Activated CD4-positive, alpha-beta T cell treated with anti-CD3 and anti-CD28 coated beads, Interleukin-2, amount 50 U/mL, for 16 hours (primary cell): ENCODE measurements at regions not wholly inside any gene's neighbourhood (a gene's known extent, or its start where the extent isn't known, plus 50 kb on each side); places are given as distances from the start of the nearest gene placed in this dataset.
"Not testable (repeated sequence)": the region's sequence is repeated elsewhere in the genome, so short reads cannot be mapped to it uniquely, and the experiment has no call there.

Experiments
- DNase-seq: peaks from one replicate; pipeline ENCODE4 v3.0.0-alpha.2; 2020

GRCh38 chr1:82152356-82153271 lies 351.9 kb downstream of the ADGRL2 start:
- no peak for DNase-seq

GRCh38 chr1:82145656-82146055 lies 344.9 kb downstream of the ADGRL2 start:
- DNase-seq, result no peak

- no peak for DNase-seq
Observed at GRCh38 chr1:82143108-82143833, 342.5 kb downstream of the ADGRL2 start.

- no peak for DNase-seq
Observed at GRCh38 chr1:82141390-82141789, 340.7 kb downstream of the ADGRL2 start.

GRCh38 chr1:82139751-82140468 lies 339.2 kb downstream of the ADGRL2 start:
- no peak for DNase-seq

- DNase-seq, result not testable (repeated sequence)
Observed at GRCh38 chr1:82136351-82136750, 335.6 kb downstream of the ADGRL2 start.

DNA sequence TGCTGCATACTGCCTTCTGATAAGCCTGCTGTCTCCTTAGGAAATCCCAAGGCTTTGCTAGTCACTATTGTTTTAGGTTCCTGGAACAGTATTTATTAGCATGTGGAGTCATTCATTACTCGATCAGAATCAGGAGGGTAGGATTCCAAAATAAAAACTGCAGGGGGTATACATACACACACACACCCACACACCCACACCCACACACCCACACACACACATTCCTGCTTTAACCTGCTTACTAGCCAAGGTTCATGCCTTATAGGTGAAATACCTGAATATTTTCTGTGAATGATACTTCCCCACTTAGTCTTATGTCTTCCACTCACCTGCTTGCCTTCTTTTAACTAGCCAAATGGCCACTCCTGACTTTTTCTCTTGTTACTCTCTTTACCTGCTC lies 325.1 kb downstream of the ADGRL2 start:
- DNase-seq, result no peak

GRCh38 chr1:82125119-82125518 lies 324.4 kb downstream of the ADGRL2 start:
- DNase-seq, result no peak

DNA sequence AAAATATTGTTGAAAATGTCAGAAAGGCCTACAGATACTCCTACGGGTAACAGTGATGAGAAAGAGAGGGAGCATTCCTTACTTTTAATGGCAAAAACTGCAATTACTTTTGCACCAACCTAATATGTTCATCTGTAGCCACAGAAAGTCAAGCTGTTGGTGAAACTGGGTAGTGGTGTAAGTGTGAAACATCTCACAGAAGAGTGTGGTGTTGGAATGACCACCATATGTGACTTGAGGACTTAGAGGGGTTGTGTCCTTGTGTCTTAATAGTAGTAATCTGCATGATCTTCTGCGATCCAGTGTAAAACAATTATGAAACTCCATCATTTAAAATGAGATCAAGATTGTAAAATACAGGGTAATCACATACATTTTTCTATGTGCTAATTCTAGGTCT lies 320.7 kb downstream of the ADGRL2 start:
- no peak for DNase-seq

- DNase-seq, result no peak
Observed at GRCh38 chr1:82116105-82116504, 315.4 kb downstream of the ADGRL2 start.

GRCh38 chr1:82114887-82115286 lies 314.2 kb downstream of the ADGRL2 start:
- DNase-seq, result no peak

DNA sequence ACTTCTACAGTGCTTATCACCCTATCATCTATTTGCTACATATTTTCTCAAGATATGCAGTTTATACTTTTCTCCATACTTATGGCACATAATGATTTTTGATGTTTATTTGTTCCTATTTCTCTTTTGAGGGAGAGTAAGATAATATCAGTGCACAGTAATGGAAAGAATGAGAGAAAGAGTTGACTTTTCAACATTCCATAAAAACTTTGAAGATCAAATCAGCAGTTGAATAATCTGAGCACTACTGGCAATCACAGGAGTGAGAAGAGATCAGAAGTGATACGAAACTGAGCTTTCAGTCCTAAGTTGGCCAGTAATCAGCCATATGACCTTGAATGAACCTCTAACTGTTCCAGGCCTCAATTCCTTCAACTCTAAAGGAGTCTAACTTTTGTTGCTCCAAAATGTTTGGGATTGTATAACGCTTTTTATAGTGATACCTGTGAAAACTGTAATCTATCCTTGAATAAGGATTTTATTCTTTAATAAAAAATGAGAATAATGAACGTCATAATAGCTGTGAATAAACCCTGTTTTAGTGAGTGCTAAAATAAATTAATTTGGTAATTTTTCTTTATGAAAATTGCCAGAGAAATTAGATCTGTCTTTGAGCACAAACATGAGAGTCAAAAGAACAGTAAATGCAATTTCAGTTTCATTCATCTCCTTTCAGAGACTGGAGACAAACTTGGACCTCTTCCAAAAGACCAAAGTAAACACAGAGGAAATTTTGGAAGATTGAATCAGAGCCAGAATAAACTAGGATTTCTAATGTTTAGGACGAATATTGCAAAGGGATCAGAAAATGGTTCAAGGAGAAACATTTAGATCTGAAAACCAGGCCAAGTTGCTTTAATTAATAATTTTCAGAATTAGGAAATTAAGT lies 309.9 kb downstream of the ADGRL2 start:
- no peak for DNase-seq

- no peak for DNase-seq
Observed at GRCh38 chr1:82108843-82109242, 308.1 kb downstream of the ADGRL2 start.

DNA sequence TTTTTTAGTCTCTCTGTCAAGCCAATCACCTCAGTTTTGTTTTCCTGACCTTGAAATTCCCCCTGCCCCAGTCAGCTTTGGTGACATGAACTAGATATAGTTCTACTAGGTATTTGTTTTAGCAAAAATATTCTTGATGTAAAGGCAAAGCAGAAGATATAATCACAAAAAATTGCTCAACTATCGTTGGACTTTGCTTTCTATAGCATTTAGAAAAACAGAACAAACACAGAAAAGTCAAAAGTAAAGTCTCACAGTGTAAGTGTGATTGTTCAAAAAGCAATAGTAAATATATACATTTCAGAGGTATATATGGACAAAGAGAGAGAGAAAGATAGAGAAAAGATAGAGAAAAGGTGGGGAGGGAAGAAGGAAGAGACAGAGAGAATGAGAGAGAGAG lies 305.9 kb downstream of the ADGRL2 start:
- DNase-seq, result no peak

DNA sequence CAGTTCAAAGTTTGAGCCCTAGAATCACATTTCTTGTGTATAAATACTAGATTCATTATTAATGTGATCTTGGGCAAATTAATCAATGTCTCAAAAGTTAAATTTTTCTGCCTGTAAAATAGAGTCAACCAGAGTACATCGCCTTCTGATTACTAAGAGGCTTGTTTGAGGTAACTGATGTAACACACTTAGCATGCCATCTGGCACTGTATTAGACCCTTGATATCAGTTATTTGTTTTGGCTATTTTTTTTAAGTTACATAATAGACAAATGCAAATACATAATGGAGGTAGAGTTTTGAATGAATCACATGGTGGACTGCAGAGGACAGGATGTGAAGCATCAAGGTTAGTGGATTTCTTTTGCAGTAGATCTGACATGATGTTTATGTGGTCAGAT lies 298.4 kb downstream of the ADGRL2 start:
- DNase-seq, result no peak

GRCh38 chr1:82094136-82094535 lies 293.4 kb downstream of the ADGRL2 start:
- DNase-seq, result no peak

- no peak for DNase-seq
Observed at GRCh38 chr1:82091729-82092128, 291.0 kb downstream of the ADGRL2 start.

- no peak for DNase-seq
Observed at GRCh38 chr1:82091265-82091664, 290.5 kb downstream of the ADGRL2 start.

DNA sequence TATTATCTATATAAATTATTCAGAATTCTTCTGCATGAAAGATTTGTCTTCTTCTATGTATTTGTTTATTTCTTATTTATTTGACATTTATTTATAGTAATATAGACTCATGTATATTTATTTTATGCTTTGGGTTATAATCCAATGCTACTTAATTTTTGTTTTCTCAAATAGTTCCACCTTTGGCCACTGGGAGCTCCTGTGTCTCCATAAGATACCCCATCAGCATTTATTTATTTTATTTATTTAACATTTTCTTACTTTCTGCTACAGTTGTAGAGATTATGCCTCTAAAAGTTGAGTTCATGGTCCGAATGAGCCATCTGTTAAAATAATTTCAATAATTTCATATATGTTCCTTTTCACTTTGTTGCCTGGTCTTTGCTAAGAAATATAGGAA lies 289.4 kb downstream of the ADGRL2 start:
- no peak for DNase-seq

DNA sequence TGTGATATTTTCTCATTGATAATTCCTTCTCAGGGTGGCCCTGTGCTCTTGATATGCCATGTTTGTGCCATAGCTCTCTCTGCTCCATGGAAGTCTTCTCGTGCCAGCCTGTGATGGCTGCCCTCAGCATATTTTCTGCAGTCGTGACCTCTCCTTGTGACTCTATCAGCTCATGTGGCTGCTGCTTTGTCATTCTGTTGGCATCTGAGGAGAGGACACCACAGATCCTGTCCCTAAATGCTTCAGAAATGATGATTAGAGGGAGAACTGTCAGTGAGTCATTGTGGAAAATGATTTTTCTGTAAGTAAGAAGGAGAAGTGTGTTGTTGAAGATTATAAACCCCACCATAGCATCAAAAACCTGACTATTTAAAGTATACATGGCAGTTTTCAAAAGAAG lies 286.0 kb downstream of the ADGRL2 start:
- DNase-seq, result no peak

DNA sequence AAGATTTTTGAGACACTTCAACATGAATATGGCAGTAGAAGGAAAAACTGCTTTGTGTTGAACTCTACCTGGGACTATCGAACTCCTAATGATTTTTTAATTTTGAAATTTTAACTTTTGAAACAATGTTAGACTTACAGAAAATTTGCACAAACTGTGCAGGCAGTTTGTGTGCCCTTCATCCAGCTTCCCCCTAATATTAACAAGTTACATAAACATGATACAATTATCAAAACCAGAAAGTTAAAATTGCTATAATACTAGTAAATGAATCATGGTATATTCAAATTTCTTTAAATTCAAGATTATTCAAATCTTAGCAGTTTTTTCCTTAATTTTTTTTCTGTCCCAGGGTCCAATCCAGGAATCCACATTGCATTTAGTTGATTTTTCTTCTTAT lies 278.9 kb downstream of the ADGRL2 start:
- DNase-seq, result no peak

DNA sequence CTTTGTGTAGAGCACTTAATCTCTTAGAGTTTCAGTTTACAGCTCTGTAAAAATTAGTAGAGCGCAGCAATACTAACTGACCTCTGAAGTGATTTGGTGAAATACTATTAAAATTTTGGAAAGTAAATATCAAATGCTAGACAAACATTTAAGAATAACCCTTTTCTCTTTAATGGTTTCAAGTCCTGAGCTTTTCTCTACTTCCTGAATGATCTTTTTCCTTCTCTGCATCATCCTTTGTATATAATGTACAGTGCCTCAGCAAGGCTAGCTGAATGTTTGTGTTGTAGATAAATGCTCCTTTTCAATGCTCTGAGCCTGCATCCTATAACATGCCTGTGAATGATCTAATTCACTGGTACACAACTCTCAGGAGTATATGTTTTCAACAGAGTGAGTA lies 272.9 kb downstream of the ADGRL2 start:
- DNase-seq, result no peak

- DNase-seq, result no peak
Observed at GRCh38 chr1:82073071-82073470, 272.3 kb downstream of the ADGRL2 start.
